ENCODE measurements at regions not wholly inside any gene's neighbourhood (a gene's known extent, or its start where the extent isn't known, plus 50 kb on each side); places are given as distances from the start of the nearest gene placed in this dataset.

DNA sequence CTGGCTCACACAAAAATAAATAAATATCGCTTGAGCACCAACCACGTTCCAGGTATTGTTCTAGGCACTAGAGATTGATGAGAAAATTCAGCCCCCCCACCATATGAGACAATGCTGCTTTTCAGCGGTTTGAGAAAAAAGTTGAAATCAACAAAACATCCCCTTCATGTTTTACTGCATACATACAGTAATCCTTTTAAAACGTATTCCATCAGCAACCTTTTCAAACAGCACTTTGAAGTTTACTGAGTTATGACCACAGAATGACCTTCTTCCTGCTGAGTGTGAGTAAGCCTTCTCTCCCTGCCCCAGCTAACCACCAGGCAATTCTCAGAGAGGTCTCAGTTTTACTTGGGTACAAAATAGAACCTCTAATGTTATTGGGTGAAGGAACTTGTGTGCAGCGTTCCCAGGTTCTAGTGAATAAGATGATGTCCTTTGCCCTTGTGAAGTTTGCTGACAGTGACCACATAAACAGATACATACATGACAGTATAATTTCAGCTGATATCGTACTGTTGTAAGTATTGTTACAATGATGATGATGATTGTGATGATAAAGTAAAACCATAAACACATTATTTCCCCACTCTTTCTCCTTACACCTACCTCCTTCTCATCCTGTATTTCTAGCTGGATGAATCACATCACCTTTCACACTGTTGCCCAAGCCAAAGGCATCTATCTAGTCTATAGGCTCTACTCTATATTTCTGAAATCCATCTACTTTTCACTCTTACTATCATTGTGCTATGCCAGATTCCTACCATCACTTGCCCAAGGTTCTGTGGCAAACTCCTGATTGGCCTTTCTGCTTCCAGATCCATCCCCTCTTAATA is 124.4 kb upstream of the KRR1 start (continued):
- TF ChIP-seq GATAD2A (CRISPR knock-in tag; IDR thresholded peaks at IDR 0.05) = peak; percentile 85
- TF ChIP-seq, protein P1, sequence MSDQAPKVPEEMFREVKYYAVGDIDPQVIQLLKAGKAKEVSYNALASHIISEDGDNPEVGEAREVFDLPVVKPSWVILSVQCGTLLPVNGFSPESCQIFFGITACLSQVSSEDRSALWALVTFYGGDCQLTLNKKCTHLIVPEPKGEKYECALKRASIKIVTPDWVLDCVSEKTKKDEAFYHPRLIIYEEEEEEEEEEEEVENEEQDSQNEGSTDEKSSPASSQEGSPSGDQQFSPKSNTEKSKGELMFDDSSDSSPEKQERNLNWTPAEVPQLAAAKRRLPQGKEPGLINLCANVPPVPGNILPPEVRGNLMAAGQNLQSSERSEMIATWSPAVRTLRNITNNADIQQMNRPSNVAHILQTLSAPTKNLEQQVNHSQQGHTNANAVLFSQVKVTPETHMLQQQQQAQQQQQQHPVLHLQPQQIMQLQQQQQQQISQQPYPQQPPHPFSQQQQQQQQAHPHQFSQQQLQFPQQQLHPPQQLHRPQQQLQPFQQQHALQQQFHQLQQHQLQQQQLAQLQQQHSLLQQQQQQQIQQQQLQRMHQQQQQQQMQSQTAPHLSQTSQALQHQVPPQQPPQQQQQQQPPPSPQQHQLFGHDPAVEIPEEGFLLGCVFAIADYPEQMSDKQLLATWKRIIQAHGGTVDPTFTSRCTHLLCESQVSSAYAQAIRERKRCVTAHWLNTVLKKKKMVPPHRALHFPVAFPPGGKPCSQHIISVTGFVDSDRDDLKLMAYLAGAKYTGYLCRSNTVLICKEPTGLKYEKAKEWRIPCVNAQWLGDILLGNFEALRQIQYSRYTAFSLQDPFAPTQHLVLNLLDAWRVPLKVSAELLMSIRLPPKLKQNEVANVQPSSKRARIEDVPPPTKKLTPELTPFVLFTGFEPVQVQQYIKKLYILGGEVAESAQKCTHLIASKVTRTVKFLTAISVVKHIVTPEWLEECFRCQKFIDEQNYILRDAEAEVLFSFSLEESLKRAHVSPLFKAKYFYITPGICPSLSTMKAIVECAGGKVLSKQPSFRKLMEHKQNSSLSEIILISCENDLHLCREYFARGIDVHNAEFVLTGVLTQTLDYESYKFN (CRISPR knock-in tag; conservative IDR thresholded peaks at IDR 0.05) = peak; percentile 88
- no peak; the same call in 1 of the 2 replicates for TF ChIP-seq RFX3 (CRISPR knock-in tag; IDR thresholded peaks at IDR 0.05)
- no peak for TF ChIP-seq ZNF615 (CRISPR knock-in tag; IDR thresholded peaks at IDR 0.05; ENCODE audit: borderline replicate concordance)
- no peak for TF ChIP-seq ZNF674 (CRISPR knock-in tag; IDR thresholded peaks at IDR 0.05; ENCODE audit: low read depth)
- TF ChIP-seq ZNF468 (CRISPR knock-in tag; IDR thresholded peaks at IDR 0.05) = no peak
- no peak for TF ChIP-seq AGO2 (optimal IDR thresholded peaks at IDR 0.05; ENCODE audit: low read depth, low read length)
- TF ChIP-seq SSRP1 (CRISPR knock-in tag; IDR thresholded peaks at IDR 0.05) = no peak
- TF ChIP-seq NR3C1 (CRISPR knock-in tag; IDR thresholded peaks at IDR 0.05) = no peak
- no peak for TF ChIP-seq XRCC5 (optimal IDR thresholded peaks at IDR 0.05; ENCODE audit: low read length)
- TF ChIP-seq ZNF329 (CRISPR knock-in tag; IDR thresholded peaks at IDR 0.05; ENCODE audit: low read depth) = no peak
- TF ChIP-seq, protein P2, sequence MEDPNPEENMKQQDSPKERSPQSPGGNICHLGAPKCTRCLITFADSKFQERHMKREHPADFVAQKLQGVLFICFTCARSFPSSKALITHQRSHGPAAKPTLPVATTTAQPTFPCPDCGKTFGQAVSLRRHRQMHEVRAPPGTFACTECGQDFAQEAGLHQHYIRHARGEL (CRISPR knock-in tag; IDR thresholded peaks at IDR 0.05) = no peak
- TF ChIP-seq ATF1 (CRISPR knock-in tag; IDR thresholded peaks at IDR 0.05) = 0 out of 2 replicates have a peak, but pooled peaks have one; percentile 43
- TF ChIP-seq, protein P3, sequence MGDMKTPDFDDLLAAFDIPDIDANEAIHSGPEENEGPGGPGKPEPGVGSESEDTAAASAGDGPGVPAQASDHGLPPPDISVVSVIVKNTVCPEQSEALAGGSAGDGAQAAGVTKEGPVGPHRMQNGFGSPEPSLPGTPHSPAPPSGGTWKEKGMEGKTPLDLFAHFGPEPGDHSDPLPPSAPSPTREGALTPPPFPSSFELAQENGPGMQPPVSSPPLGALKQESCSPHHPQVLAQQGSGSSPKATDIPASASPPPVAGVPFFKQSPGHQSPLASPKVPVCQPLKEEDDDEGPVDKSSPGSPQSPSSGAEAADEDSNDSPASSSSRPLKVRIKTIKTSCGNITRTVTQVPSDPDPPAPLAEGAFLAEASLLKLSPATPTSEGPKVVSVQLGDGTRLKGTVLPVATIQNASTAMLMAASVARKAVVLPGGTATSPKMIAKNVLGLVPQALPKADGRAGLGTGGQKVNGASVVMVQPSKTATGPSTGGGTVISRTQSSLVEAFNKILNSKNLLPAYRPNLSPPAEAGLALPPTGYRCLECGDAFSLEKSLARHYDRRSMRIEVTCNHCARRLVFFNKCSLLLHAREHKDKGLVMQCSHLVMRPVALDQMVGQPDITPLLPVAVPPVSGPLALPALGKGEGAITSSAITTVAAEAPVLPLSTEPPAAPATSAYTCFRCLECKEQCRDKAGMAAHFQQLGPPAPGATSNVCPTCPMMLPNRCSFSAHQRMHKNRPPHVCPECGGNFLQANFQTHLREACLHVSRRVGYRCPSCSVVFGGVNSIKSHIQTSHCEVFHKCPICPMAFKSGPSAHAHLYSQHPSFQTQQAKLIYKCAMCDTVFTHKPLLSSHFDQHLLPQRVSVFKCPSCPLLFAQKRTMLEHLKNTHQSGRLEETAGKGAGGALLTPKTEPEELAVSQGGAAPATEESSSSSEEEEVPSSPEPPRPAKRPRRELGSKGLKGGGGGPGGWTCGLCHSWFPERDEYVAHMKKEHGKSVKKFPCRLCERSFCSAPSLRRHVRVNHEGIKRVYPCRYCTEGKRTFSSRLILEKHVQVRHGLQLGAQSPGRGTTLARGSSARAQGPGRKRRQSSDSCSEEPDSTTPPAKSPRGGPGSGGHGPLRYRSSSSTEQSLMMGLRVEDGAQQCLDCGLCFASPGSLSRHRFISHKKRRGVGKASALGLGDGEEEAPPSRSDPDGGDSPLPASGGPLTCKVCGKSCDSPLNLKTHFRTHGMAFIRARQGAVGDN (CRISPR knock-in tag; IDR thresholded peaks at IDR 0.05) = no peak
- TF ChIP-seq ZNF496 (CRISPR knock-in tag; IDR thresholded peaks at IDR 0.05; ENCODE audit: insufficient replicate concordance) = no peak
- 0 out of 2 replicates have a peak, but pooled peaks have one; percentile 16 for TF ChIP-seq ZBTB3 (CRISPR knock-in tag; IDR thresholded peaks at IDR 0.05; ENCODE audit: borderline replicate concordance, low read depth)
- no peak for TF ChIP-seq TFDP1 (CRISPR knock-in tag; IDR thresholded peaks at IDR 0.05; ENCODE audit: borderline replicate concordance)
- TF ChIP-seq RXRB (CRISPR knock-in tag; IDR thresholded peaks at IDR 0.05; ENCODE audit: borderline replicate concordance) = peak; percentile 92
